ENCODE measurements at regions not wholly inside any gene's neighbourhood (a gene's known extent, or its start where the extent isn't known, plus 50 kb on each side); places are given as distances from the start of the nearest gene placed in this dataset.

DNA sequence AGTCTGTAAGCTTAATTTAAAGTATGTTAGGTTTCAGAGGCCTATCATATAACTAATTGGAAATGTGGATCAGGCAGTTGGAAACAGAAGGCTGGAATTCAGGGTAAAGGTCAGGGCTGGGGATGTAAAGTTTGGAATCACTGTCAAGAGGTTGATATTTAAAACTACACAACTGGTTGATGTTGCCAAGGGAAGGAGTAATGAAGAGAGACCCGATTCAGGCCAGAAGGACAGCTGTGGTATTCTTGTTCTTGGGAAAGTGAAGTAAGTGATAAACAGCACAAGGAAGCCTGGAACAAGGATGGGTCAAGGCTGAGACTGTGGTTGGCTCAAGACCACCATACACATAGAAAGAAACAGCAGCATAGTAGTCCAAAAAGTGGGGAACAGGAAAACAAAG, 654.2 kb downstream of the NTRK3 start:
- TF ChIP-seq POLR2A (IDR thresholded peaks at IDR 0.05) = no peak
- TF ChIP-seq, protein P1, sequence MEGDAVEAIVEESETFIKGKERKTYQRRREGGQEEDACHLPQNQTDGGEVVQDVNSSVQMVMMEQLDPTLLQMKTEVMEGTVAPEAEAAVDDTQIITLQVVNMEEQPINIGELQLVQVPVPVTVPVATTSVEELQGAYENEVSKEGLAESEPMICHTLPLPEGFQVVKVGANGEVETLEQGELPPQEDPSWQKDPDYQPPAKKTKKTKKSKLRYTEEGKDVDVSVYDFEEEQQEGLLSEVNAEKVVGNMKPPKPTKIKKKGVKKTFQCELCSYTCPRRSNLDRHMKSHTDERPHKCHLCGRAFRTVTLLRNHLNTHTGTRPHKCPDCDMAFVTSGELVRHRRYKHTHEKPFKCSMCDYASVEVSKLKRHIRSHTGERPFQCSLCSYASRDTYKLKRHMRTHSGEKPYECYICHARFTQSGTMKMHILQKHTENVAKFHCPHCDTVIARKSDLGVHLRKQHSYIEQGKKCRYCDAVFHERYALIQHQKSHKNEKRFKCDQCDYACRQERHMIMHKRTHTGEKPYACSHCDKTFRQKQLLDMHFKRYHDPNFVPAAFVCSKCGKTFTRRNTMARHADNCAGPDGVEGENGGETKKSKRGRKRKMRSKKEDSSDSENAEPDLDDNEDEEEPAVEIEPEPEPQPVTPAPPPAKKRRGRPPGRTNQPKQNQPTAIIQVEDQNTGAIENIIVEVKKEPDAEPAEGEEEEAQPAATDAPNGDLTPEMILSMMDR (IDR thresholded peaks at IDR 0.05 in 4 of 5, conservative IDR thresholded peaks at IDR 0.05 in 1 of 5) = no peak
